SU-DHL-6 (cell line): ENCODE measurements at regions not wholly inside any gene's neighbourhood (a gene's known extent, or its start where the extent isn't known, plus 50 kb on each side); places are given as distances from the start of the nearest gene placed in this dataset.

Experiments used
- EZH2phosphoT487 ChIP-seq: fragments of 200-600 bp; sonication (generic), shearing (Covaris generic); conservative IDR thresholded peaks from 2 replicates; pipeline ENCODE4 v1.6.1; 2018; ENCODE audit warnings: mild to moderate bottlenecking, antibody characterized with exemption, low read length, moderate library complexity, mixed read lengths
- TF ChIP-seq, protein P1 (sequence below): fragments of 200-600 bp; sonication (generic); IDR thresholded peaks from one replicate; pipeline ENCODE4 v1.5.1; 2017; ENCODE audit warnings: antibody characterized with exemption, mild to moderate bottlenecking, low read length, moderate library complexity; ENCODE audit not compliant: insufficient read depth, poor library complexity, severe bottlenecking

DNA sequence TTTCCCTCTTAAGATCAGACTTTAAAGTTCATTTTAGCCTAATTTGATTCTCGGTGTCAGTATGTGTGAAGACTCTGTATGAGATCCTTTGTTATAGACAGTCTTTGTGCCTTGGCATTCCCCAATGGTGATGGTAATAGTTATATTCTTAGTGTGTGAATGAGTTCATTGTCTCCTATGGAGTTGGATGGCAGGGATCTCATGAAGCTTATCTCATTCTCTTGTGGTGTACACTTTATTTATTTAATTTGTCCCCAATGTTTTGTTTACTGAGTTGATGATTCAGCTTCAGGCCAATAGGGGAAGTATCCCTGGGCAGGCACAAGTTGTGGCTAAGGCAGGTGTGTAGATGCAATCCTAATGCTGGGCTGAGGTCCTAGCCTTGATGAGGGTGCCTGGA is 222.0 kb upstream of the DPPA4 start:
- TF ChIP-seq, protein P1, sequence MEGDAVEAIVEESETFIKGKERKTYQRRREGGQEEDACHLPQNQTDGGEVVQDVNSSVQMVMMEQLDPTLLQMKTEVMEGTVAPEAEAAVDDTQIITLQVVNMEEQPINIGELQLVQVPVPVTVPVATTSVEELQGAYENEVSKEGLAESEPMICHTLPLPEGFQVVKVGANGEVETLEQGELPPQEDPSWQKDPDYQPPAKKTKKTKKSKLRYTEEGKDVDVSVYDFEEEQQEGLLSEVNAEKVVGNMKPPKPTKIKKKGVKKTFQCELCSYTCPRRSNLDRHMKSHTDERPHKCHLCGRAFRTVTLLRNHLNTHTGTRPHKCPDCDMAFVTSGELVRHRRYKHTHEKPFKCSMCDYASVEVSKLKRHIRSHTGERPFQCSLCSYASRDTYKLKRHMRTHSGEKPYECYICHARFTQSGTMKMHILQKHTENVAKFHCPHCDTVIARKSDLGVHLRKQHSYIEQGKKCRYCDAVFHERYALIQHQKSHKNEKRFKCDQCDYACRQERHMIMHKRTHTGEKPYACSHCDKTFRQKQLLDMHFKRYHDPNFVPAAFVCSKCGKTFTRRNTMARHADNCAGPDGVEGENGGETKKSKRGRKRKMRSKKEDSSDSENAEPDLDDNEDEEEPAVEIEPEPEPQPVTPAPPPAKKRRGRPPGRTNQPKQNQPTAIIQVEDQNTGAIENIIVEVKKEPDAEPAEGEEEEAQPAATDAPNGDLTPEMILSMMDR = no peak
- no peak for TF ChIP-seq EZH2phosphoT487
